ENCODE measurements at regions not wholly inside any gene's neighbourhood (a gene's known extent, or its start where the extent isn't known, plus 50 kb on each side); places are given as distances from the start of the nearest gene placed in this dataset.

GRCh38 chr18:2338601-2339000 lies 232.7 kb downstream of the METTL4 start:
- FAIRE-seq, result no peak

GRCh38 chr18:2340335-2340734 lies 231.0 kb downstream of the METTL4 start:
- FAIRE-seq, result no peak

- no peak for FAIRE-seq
Observed at GRCh38 chr18:2348003-2348402, 223.3 kb downstream of the METTL4 start.

DNA sequence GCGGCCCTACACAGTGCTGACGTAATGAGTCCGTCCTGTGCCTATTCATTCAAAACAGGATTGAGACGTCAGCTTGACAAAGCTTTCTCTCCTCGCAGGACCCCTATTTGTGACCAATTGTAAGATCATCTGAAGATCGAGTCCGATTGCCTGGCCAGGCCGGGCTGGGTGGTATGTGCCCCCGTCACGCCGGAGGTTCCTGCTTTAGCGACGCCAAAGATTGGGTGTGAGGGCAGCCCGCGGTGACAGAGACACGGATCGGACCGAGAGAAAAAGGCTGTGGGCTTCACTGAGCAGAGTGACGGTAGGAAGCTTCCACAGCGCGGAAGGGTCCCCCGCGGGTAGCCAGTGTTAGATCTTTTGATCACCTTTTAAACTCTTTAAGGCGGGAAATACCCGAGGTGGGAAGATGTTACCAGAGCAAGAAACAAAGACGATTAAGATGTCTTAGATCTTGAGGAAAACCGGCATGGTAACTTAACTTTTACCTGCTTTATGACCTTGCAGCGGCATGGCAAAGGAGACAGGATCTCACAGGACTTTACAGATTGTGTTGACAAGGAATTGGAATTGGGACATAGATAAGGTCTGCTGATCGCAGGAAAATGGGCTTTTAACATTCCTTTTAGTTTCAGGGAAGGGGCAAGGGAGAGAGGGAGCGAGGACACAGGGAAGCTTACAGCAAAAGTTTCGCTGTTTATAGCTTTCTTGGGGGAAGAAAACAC lies 220.0 kb downstream of the METTL4 start:
- FAIRE-seq, result no peak

DNA sequence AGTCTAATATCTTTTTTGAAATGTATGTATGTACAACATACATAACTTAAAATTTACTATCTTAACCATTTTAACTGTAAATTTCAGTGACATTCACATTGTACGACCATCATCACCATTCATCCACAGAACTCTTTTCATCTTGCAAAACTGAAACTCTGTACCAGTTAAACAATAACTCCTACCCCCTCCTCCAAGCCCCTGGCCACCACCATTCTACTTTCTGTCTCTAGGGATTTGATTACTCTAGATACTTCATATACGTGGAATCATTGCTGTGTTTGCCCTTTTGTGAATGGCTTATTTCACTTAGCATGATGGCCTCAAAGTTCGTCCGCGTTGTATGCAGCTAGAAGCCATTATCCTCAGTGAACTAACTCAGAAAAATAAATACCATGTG lies 217.0 kb downstream of the METTL4 start:
- no peak for FAIRE-seq

- no peak for FAIRE-seq
Observed at GRCh38 chr18:2356906-2357305, 214.4 kb downstream of the METTL4 start.

GRCh38 chr18:2360861-2361260 lies 210.4 kb downstream of the METTL4 start:
- FAIRE-seq, result no peak

DNA sequence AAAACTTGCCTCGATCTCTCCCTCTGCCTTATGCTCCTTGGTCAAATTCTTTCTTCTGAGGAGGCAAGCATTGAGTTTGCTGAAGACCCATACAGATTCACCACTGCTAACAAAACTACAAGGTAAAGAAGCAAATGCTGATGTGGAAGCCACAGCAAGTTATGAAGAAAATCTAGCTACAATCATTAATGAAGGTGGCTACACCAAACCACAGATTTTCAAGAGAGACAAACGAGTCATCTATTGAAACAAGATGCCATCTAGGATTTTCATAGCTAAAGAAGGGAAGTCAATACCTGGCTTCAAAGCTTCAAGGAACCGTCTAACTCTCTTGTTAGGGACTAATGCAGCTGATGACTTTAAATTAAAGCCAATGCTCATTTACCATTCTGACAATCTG lies 203.2 kb downstream of the METTL4 start:
- no peak for FAIRE-seq

GRCh38 chr18:2376707-2377106 lies 194.6 kb downstream of the METTL4 start:
- FAIRE-seq, result no peak

DNA sequence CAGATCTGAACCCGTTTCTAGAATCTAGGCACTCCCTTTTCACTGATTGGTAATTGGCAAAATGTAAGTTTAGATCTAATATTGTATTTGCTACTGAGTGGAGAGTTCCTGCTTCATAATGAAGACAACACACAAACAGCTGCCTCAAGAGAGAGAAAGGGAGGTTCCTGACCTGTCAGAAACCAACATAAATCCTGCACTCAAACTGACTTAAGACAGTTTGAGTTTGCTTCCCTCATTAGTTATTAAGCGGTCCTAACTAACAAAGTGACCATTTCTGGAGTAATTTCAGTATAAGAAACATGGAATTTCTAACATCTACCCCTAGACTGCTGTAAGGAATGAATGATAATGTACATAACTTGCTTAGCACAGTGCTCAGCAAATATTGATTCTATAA lies 191.2 kb downstream of the METTL4 start:
- FAIRE-seq, result no peak

DNA sequence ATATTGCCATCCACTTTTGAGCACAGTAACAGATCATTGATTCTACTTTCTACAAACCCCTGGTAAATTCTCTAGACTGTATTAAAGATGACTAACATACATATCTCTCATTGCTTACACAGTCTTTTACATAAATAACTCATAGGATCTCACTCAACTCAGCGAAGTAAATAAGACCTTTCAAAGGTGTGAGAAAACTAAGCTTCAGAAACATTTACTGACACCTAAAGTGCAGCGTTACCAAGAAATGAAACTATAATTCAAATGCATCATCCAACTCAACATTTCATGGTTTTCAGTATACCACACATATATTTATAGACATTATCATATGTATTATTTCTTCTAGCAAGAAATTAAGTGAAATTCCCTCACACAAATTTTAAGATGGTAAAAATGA lies 189.8 kb downstream of the METTL4 start:
- no peak for FAIRE-seq

GRCh38 chr18:2387588-2387987 lies 183.7 kb downstream of the METTL4 start:
- no peak for FAIRE-seq

GRCh38 chr18:2390158-2390557 lies 181.1 kb downstream of the METTL4 start:
- FAIRE-seq, result no peak

DNA sequence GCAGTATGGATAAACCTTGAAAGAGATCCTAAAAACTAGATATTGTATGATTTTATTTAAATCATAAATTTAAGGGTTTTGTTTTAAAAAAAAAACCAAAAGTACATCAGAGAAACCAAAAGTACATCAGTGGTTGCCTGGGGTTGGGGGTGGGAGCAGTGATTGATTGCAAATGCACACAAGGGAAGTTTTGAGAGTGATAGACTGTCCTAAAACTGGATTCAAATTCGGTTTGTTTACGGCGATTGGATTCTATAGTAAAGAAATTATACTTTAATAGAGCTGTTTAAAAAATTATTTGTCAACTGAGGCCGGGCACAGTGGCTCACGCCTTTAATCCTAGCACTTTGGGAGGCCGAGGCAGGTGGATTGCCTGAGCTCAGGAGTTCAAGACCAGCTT lies 179.8 kb downstream of the METTL4 start:
- no peak for FAIRE-seq

DNA sequence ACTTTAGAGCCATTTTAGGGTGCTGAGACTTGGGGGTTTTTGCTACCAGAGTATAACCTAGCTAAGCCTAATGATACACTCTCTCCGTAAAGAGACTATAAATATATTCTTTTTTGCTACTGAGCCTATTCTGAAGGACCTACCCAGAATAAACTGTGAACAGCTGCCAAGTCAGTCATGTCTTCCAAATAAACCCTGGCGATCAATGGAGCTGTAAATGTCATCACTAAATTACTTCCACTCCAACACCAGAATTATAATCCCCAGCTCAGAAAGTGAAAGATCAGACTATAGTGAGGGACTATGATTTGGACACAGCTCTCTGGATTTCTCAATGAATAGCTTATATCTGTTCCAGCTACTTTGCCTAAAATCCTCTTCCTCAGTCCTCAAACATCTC lies 178.9 kb downstream of the METTL4 start:
- FAIRE-seq, result no peak

DNA sequence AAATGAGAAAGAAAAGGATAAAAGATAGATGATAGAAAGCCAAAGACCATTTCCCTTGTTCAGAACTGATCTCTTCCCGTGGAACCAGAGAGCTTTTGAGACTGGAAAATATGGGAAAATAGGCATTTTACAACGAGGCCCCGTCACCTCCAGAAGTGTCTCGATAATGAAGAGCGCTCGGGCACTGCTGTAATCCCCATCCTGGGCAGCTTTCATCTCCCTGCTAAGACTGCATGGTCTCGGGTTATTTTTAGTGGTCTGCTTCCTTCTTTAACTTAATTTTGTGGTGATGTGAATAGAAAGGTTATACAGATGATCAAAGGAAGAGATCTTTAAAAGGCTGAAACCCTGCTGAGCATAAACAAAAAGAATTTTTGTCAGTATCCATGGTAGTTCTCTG lies 176.6 kb downstream of the METTL4 start:
- no peak for FAIRE-seq

GRCh38 chr18:2395427-2396161 lies 175.7 kb downstream of the METTL4 start:
- no peak for FAIRE-seq

DNA sequence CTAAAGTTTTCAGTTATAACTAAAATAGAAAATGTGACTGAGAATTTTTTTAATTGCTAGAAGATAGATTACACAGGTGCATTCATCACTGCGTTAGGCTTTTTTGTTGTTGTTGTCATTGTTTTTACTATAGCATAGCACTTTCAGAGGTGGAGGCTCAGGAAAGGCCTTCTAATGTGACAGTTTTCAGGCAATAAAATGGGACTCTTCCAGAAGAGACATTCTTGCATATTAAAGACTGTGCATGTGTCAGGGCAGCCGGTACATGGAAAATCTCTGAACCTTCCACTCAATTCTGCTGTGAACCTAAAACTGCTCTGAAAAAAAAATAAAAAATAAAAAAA lies 175.2 kb downstream of the METTL4 start:
- no peak for FAIRE-seq

GRCh38 chr18:2400701-2401196 lies 170.6 kb downstream of the METTL4 start:
- FAIRE-seq, result no peak

- FAIRE-seq, result no peak
Observed at GRCh38 chr18:2402084-2402483, 169.2 kb downstream of the METTL4 start.

GRCh38 chr18:2406544-2406943 lies 164.8 kb downstream of the METTL4 start:
- no peak for FAIRE-seq

- FAIRE-seq, result no peak
Observed at GRCh38 chr18:2407961-2408360, 163.3 kb downstream of the METTL4 start.

- FAIRE-seq, result no peak
Observed at GRCh38 chr18:2409906-2410305, 161.4 kb downstream of the METTL4 start.

DNA sequence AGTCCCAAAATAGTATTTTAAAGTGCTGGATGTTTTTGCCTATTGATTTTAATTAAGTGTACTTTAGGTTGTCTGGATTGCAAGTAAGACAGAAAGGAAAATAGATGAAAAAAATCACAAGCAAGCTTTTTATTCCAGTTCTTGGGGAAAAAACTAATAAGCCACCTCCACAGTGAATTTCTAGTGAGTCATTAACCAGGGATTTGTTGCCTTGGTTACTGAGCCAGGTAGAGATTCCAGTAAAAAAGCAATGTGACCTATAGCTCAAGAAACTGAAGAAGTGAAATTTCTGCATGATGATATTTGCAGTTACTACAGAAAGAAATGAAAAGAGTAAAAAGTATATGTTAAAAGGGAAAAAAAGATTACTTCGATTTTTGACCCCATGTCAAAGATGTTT lies 160.6 kb downstream of the METTL4 start:
- no peak for FAIRE-seq

All from G401.6 (cell line).